CD4-positive, alpha-beta T cell (primary cell): ENCODE measurements at regions not wholly inside any gene's neighbourhood (a gene's known extent, or its start where the extent isn't known, plus 50 kb on each side); places are given as distances from the start of the nearest gene placed in this dataset.

ENCODE experiments used
- ATAC-seq: fragments of 200-7000 bp; cut with Tn5 transposase; one replicate; pipeline ENCODE4 v1.10.0; 2022; ENCODE audit warnings: mild to moderate bottlenecking; ENCODE audit not compliant: poor library complexity
- CTCF ChIA-PET: fragments of 350-600 bp; sonication (Branson Sonifier 250); formaldehyde crosslinking; loops from one replicate; lab custom pipeline; 2021; ENCODE audit warnings: antibody characterized with exemption, inconsistent platforms; lab: Charles Lee
- POLR2A ChIA-PET: fragments of 350-600 bp; sonication (Branson Sonifier 250); formaldehyde crosslinking; loops from one replicate; lab custom pipeline; 2021; ENCODE audit warnings: antibody characterized with exemption, inconsistent platforms; lab: Charles Lee
- DNase-seq, 14 experiments: peaks; one replicate each; pipeline ENCODE4 v3.0.0-alpha.2; 2013 to 2020; ENCODE audit warnings: mixed read lengths in 2 of 14
- H3K27ac ChIP-seq, 2 donors: one replicate each; pipeline versions ENCODE4 v1.5.1 to v1.7.0; 2013; ENCODE audit warnings: low read length in 2 of 2, low read depth in 1 of 2, mild to moderate bottlenecking in 1 of 2
- H3K27me3 ChIP-seq, 2 experiments: 1 replicate in 1 of 2; 2 replicates in 1 of 2; pipeline versions ENCODE4 v1.6.1 to v1.7.0; 2013; ENCODE audit warnings: low read length in 2 of 2, control low read depth in 1 of 2, mild to moderate bottlenecking in 1 of 2, moderate library complexity in 1 of 2; ENCODE audit not compliant: insufficient read depth in 2 of 2, control insufficient read depth in 1 of 2
- H3K36me3 ChIP-seq: one replicate; pipeline ENCODE4 v1.6.1; 2013; ENCODE audit warnings: low read length, control low read depth; ENCODE audit not compliant: insufficient read depth
- H3K4me1 ChIP-seq: one replicate; pipeline ENCODE4 v1.6.1; 2013; ENCODE audit warnings: low read length, control low read depth; ENCODE audit not compliant: insufficient read depth
- H3K4me3 ChIP-seq: one replicate; pipeline ENCODE4 v1.5.1; 2013; ENCODE audit warnings: mild to moderate bottlenecking, low read length, moderate library complexity
- H3K9me3 ChIP-seq, 2 experiments: 1 replicate in 1 of 2; 2 replicates in 1 of 2; pipeline versions ENCODE4 v1.6.1 to v1.7.0; 2013; ENCODE audit warnings: low read length in 2 of 2, mild to moderate bottlenecking in 2 of 2, control low read depth in 1 of 2, moderate library complexity in 1 of 2; ENCODE audit not compliant: control insufficient read depth in 1 of 2, insufficient read depth in 1 of 2
- H3K27ac Mint-ChIP-seq: one replicate; pipeline ENCODE4 v1.8.0; 2020; ENCODE audit warnings: mixed read lengths
- H3K27me3 Mint-ChIP-seq: one replicate; pipeline ENCODE4 v1.8.0; 2021; ENCODE audit warnings: mixed read lengths
- H3K36me3 Mint-ChIP-seq: one replicate; pipeline ENCODE4 v1.8.0; 2021; ENCODE audit warnings: low read depth, mixed read lengths
- H3K4me1 Mint-ChIP-seq: one replicate; pipeline ENCODE4 v1.8.0; 2021; ENCODE audit warnings: low read depth, mixed read lengths
- H3K4me3 Mint-ChIP-seq: one replicate; pipeline ENCODE4 v1.8.0; 2020; ENCODE audit warnings: mild to moderate bottlenecking, mixed read lengths
- H3K9me3 Mint-ChIP-seq: one replicate; pipeline ENCODE4 v1.8.0; 2020; ENCODE audit warnings: mixed read lengths
- CTCF ChIP-seq: fragments of 200-600 bp; IDR thresholded peaks from one replicate; pipeline ENCODE4 v1.8.0; 2022; ENCODE audit warnings: antibody characterized with exemption, mild to moderate bottlenecking
- intact Hi-C, 2 experiments: fragments of 100-400 bp; cut with DNase I in 1 of 2; cut with micrococcal nuclease in 1 of 2; formaldehyde crosslinking; loops; one replicate each; pipeline versions ENCODE4 v1.15.1 to v1.9.0; 2023 to 2025; cut with DNase I, micrococcal nuclease

- intact Hi-C loops = loop anchor here (10.0 kb wide), 2 partner anchors 650 to 830 kb away; no protein-coding TSS in a partner anchor
- H3K4me1 Mint-ChIP-seq = no peaks in the 10 kb centered on the region
- no peaks in the 10 kb centered on the region for H3K4me1 ChIP-seq
- H3K27ac Mint-ChIP-seq = no peak overlapping the region
- H3K4me3 Mint-ChIP-seq = no peak overlapping the region
- peaks cover 54% of the 10 kb centered on the region for H3K27me3 Mint-ChIP-seq
- ATAC-seq (no peak), DNase-seq (no peak)
- H3K9me3 Mint-ChIP-seq = no peaks in the 10 kb centered on the region
- no peak overlapping the region for H3K27ac ChIP-seq
- no peaks in the 10 kb centered on the region for H3K36me3 ChIP-seq
- H3K36me3 Mint-ChIP-seq = no peaks in the 10 kb centered on the region
- TF ChIP-seq CTCF = no peak
- ChIA-PET POLR2A (interaction anchor here (0.8 kb wide), 1 partner anchor 66 kb away, joined by 3 read pairs; no protein-coding TSS in a partner anchor), CTCF (no interaction called here)
- no peaks in the 10 kb centered on the region for H3K9me3 ChIP-seq
- no peak overlapping the region for H3K4me3 ChIP-seq
- H3K27me3 ChIP-seq = peaks cover 0 to 11% of the 10 kb centered on the region in 2 experiments
Observed at GRCh38 chr4:174154215-174154854, 129.1 kb downstream of the FBXO8 start.

- Histone ChIP-seq H3K9me3 (no peaks in the 10 kb centered on the region), H3K4me3 (no peak overlapping the region), H3K4me1 (no peaks in the 10 kb centered on the region), H3K27me3 (peaks cover 0 to 16% of the 10 kb centered on the region in 2 experiments), H3K27ac (no peak overlapping the region), H3K36me3 (no peaks in the 10 kb centered on the region)
- ChIA-PET POLR2A (no interaction called here), CTCF (no interaction called here)
- Mint-ChIP-seq H3K36me3 (no peaks in the 10 kb centered on the region), H3K27me3 (peaks cover 44% of the 10 kb centered on the region), H3K4me1 (no peaks in the 10 kb centered on the region), H3K27ac (no peak overlapping the region), H3K9me3 (no peaks in the 10 kb centered on the region), H3K4me3 (no peak overlapping the region)
- no peak for TF ChIP-seq CTCF
- ATAC-seq (no peak), DNase-seq (no peak)
- intact Hi-C loops = loop anchor here (10.0 kb wide), 2 partner anchors 648 to 828 kb away; no protein-coding TSS in a partner anchor
Observed at GRCh38 chr4:174152717-174153466, 130.6 kb downstream of the FBXO8 start.

GRCh38 chr4:174147863-174148262, 135.6 kb downstream of the FBXO8 start:
- POLR2A ChIA-PET = no interaction called here
- H3K4me1 ChIP-seq = no peaks in the 10 kb centered on the region
- H3K4me1 Mint-ChIP-seq = no peaks in the 10 kb centered on the region
- DNase-seq = no peak
- no peak overlapping the region for H3K27ac Mint-ChIP-seq
- intact Hi-C loops = no loop called here
- no peaks in the 10 kb centered on the region for H3K9me3 Mint-ChIP-seq
- no peak for TF ChIP-seq CTCF
- H3K9me3 ChIP-seq = no peaks in the 10 kb centered on the region
- H3K36me3 ChIP-seq = no peaks in the 10 kb centered on the region
- no peak for ATAC-seq
- H3K4me3 Mint-ChIP-seq = no peak overlapping the region
- no peak overlapping the region for H3K4me3 ChIP-seq
- H3K27ac ChIP-seq = no peak overlapping the region
- CTCF ChIA-PET = no interaction called here
- H3K27me3 Mint-ChIP-seq = peaks cover 58% of the 10 kb centered on the region
- H3K36me3 Mint-ChIP-seq = no peaks in the 10 kb centered on the region
- H3K27me3 ChIP-seq = peaks cover 0 to 5% of the 10 kb centered on the region in 2 experiments
